Adrenal gland (tissue), 5 donors: ENCODE measurements at regions not wholly inside any gene's neighbourhood (a gene's known extent, or its start where the extent isn't known, plus 50 kb on each side); places are given as distances from the start of the nearest gene placed in this dataset.

Source experiments
- POLR2A ChIP-seq, 2 donors: fragments of 450-650 bp; IDR thresholded peaks; one replicate each; pipeline ENCODE4 v1.6.1; 2017; ENCODE audit warnings: antibody characterized with exemption in 2 of 2, mild to moderate bottlenecking in 2 of 2, moderate library complexity in 1 of 2
- TF ChIP-seq, protein P1 (sequence below), 6 experiments: fragments of 450-650 bp in 4 of 6; fragments of 200-600 bp in 2 of 6; sonication (generic) in 1 of 6; IDR thresholded peaks; 1 replicate in 5 of 6; 2 replicates in 1 of 6; pipeline versions ENCODE4 v1.5.1 to v1.8.0; 2016 to 2021; ENCODE audit warnings: antibody characterized with exemption in 6 of 6, mild to moderate bottlenecking in 2 of 6, moderate library complexity in 1 of 6
- donor health status: DM: no; HTN: no; CAD: no.

DNA sequence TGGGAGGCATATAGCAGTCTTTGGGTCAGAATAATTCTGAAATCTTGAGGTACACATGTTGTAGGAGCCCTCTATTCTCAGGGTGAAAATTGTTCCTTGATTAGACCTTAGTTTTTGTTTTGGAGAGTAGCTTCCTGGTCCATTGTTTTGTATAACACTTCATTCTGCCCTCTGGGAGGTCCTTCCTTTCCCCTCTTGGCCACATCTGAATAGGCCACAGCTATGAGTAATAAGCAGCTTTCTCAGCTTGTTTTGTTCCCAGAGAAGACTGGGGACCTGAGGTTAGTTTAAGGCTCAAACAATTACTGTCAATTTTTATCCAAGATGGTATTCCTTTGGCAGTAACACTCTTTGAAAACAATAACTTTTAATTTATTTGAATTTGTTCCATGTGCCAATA is 72.6 kb upstream of the NOL4 start:
- TF ChIP-seq, protein P1, sequence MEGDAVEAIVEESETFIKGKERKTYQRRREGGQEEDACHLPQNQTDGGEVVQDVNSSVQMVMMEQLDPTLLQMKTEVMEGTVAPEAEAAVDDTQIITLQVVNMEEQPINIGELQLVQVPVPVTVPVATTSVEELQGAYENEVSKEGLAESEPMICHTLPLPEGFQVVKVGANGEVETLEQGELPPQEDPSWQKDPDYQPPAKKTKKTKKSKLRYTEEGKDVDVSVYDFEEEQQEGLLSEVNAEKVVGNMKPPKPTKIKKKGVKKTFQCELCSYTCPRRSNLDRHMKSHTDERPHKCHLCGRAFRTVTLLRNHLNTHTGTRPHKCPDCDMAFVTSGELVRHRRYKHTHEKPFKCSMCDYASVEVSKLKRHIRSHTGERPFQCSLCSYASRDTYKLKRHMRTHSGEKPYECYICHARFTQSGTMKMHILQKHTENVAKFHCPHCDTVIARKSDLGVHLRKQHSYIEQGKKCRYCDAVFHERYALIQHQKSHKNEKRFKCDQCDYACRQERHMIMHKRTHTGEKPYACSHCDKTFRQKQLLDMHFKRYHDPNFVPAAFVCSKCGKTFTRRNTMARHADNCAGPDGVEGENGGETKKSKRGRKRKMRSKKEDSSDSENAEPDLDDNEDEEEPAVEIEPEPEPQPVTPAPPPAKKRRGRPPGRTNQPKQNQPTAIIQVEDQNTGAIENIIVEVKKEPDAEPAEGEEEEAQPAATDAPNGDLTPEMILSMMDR (IDR thresholded peaks at IDR 0.05), result no peak
- no peak for TF ChIP-seq POLR2A (IDR thresholded peaks at IDR 0.05)
